ENCODE measurements at regions not wholly inside any gene's neighbourhood (a gene's known extent, or its start where the extent isn't known, plus 50 kb on each side); places are given as distances from the start of the nearest gene placed in this dataset.

DNA sequence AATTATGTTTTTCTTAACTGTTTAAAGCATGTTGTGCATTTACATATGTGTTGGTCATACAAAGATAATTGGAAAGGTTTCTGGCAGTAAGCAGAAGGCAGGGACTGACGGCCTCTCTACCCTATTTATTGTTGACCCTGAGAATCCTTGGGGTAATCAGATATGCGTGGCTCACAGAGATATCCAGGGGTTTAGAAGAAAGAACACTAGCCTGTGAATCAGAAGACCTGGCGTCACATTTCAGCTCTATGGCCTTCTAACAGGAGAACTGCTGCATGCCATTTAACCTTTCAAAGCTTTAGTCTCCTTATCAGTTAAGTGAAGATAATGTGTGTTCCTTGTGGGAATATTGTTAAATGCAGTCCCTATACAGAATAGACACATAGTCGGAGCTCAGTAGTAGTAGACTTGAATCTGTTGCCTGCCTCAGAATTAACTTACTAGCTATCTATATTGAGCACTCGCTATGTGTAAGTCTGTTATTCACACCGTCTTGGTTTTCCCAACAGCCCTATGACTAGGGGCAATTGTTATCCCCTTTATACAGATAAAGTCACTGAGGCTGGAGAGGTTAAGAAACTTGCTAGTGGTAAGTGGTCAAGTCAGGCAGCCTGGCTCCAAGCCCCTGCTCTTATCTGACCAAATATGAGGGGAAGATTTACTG is 129.6 kb upstream of the ANKRD1 start:
- peaks cover 0 to 3% of the 10 kb centered on the region in 2 donors for H3K36me3 ChIP-seq
- no peaks in the 10 kb centered on the region for H3K9me3 ChIP-seq
- no peak overlapping the region for H3K4me3 ChIP-seq
- TF ChIP-seq POLR2AphosphoS5 (IDR thresholded peaks at IDR 0.05; ENCODE audit: insufficient read depth in 1 of 2, low read depth in 1 of 2) (no peak), POLR2A (IDR thresholded peaks at IDR 0.05) (no peak)
- TF ChIP-seq, protein P1, sequence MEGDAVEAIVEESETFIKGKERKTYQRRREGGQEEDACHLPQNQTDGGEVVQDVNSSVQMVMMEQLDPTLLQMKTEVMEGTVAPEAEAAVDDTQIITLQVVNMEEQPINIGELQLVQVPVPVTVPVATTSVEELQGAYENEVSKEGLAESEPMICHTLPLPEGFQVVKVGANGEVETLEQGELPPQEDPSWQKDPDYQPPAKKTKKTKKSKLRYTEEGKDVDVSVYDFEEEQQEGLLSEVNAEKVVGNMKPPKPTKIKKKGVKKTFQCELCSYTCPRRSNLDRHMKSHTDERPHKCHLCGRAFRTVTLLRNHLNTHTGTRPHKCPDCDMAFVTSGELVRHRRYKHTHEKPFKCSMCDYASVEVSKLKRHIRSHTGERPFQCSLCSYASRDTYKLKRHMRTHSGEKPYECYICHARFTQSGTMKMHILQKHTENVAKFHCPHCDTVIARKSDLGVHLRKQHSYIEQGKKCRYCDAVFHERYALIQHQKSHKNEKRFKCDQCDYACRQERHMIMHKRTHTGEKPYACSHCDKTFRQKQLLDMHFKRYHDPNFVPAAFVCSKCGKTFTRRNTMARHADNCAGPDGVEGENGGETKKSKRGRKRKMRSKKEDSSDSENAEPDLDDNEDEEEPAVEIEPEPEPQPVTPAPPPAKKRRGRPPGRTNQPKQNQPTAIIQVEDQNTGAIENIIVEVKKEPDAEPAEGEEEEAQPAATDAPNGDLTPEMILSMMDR (IDR thresholded peaks at IDR 0.05), result no peak
- H3K4me1 ChIP-seq, result peaks cover 9% of the 10 kb centered on the region
- no peak for DNase-seq (ENCODE audit: extremely low spot score in 2 of 2)
- no peaks in the 10 kb centered on the region for H3K27me3 ChIP-seq
- no peak overlapping the region for H3K27ac ChIP-seq
- intact Hi-C loops (cut with DNase I), result no loop called here

DNA sequence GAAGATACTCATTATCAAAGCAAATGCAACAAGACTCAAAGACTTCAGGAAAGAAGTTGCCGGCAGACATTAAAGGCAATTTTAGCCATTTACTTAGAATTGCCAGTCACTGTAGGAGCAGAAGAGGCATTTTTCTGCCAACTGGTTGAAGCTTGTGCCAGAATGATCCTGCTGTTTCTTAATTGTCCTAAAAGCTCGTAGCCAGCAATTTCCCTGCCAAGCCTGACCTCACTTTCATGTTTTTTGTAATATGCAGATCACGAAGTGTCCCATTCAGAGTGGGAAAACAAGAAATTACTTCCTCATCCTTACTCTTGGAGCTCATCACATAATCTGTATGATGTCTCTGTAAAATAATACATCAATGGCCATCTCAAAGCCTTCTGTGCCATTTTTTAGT is 130.9 kb upstream of the ANKRD1 start:
- TF ChIP-seq POLR2A (IDR thresholded peaks at IDR 0.05), result no peak
- TF ChIP-seq, protein P1 (IDR thresholded peaks at IDR 0.05), result no peak
- peak in 1 of 2 donors; percentile 22 for TF ChIP-seq POLR2AphosphoS5 (IDR thresholded peaks at IDR 0.05; ENCODE audit: insufficient read depth in 1 of 2, low read depth in 1 of 2)
- Histone ChIP-seq H3K27me3 (no peaks in the 10 kb centered on the region), H3K4me1 (peaks cover 9% of the 10 kb centered on the region), H3K27ac (no peak overlapping the region), H3K9me3 (no peaks in the 10 kb centered on the region), H3K36me3 (peaks cover 0 to 3% of the 10 kb centered on the region in 2 donors), H3K4me3 (no peak overlapping the region)
- DNase-seq (ENCODE audit: extremely low spot score in 2 of 2), result no peak
- intact Hi-C loops (cut with DNase I), result no loop called here

DNA sequence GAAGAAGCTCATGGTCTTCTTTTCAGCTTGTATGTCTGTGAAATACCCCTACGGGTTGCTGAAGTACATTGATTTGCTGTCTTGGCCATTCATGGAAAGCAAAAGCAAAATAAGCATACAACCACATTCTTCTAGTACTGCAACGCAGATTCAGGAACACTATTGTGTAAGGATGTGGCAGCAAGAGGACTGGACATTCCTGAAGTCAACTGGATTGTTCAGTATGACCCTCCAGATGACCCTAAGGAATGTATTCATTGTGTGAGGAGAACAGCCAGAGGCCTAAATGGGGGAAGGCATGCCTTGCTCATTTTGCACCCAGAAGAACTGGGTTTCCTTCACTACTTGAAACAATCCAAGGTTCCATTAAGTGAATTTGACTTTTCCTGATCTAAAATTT is 133.4 kb upstream of the ANKRD1 start:
- Histone ChIP-seq H3K36me3 (peaks cover 0 to 3% of the 10 kb centered on the region in 2 donors), H3K9me3 (no peaks in the 10 kb centered on the region), H3K27ac (no peak overlapping the region), H3K27me3 (no peaks in the 10 kb centered on the region), H3K4me3 (no peak overlapping the region), H3K4me1 (peaks cover 9% of the 10 kb centered on the region)
- DNase-seq (ENCODE audit: extremely low spot score in 2 of 2), result no peak
- TF ChIP-seq POLR2A (IDR thresholded peaks at IDR 0.05) (no peak), POLR2AphosphoS5 (IDR thresholded peaks at IDR 0.05; ENCODE audit: insufficient read depth in 1 of 2, low read depth in 1 of 2) (no peak)
- TF ChIP-seq, protein P1 (IDR thresholded peaks at IDR 0.05), result no peak
- intact Hi-C loops (cut with DNase I), result no loop called here

DNA sequence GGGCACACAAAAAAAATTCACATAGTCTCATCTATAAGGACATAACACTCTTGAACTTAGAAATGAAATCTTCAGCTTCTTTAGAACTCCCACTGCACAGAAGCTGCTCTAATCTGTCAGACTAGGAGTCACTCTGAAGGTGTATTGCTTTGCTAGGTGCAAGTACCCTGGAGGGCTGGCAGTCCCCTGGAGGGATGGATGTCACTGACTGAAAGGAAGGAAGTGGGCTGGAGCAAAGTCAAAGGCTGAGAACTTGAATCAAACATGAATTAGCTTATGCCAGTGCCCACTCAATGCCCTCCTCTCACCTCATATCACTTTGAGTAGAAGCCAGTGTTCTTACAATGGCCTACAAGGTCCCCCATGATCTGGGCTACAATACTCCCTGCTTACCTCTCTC is 140.3 kb upstream of the ANKRD1 start:
- no peaks in the 10 kb centered on the region for H3K9me3 ChIP-seq
- intact Hi-C loops (cut with DNase I), result no loop called here
- H3K27me3 ChIP-seq, result no peaks in the 10 kb centered on the region
- no peaks in the 10 kb centered on the region for H3K4me1 ChIP-seq
- H3K4me3 ChIP-seq, result no peak overlapping the region
- H3K27ac ChIP-seq, result no peak overlapping the region
- H3K36me3 ChIP-seq, result no peaks in the 10 kb centered on the region
- DNase-seq (ENCODE audit: extremely low spot score in 2 of 2), result no peak
- TF ChIP-seq, protein P1 (IDR thresholded peaks at IDR 0.05), result no peak
- no peak for TF ChIP-seq POLR2A (IDR thresholded peaks at IDR 0.05)
- no peak for TF ChIP-seq POLR2AphosphoS5 (IDR thresholded peaks at IDR 0.05; ENCODE audit: insufficient read depth in 1 of 2, low read depth in 1 of 2)

DNA sequence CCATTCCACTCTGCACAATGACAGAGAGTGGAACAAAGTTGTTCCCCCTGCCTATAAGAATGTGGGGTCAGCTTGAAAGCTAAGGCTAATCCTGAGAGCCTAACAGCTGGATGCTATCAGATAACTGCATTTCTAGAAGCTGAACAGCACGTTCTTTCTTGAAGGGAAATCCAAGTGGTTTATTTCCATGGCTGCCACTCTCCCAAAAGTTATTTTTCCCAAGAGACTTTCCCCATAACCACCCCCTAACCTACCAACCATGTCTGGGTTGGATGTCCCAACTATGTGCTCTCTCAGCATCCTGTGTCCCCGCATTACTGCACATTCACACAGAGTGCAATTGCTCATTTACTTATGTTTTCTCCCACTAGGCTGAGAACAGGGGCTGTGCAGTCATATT is 140.7 kb upstream of the ANKRD1 start:
- Histone ChIP-seq H3K27me3 (no peaks in the 10 kb centered on the region), H3K36me3 (no peaks in the 10 kb centered on the region), H3K4me1 (no peaks in the 10 kb centered on the region), H3K9me3 (no peaks in the 10 kb centered on the region), H3K4me3 (no peak overlapping the region), H3K27ac (no peak overlapping the region)
- no peak for DNase-seq (ENCODE audit: extremely low spot score in 2 of 2)
- intact Hi-C loops (cut with DNase I), result no loop called here
- TF ChIP-seq, protein P1 (IDR thresholded peaks at IDR 0.05), result no peak
- TF ChIP-seq POLR2AphosphoS5 (IDR thresholded peaks at IDR 0.05; ENCODE audit: insufficient read depth in 1 of 2, low read depth in 1 of 2) (no peak), POLR2A (IDR thresholded peaks at IDR 0.05) (no peak)

Data from vagina (tissue), 2 donors.